Bronchial epithelial cell (primary cell): ENCODE measurements at regions not wholly inside any gene's neighbourhood (a gene's known extent, or its start where the extent isn't known, plus 50 kb on each side); places are given as distances from the start of the nearest gene placed in this dataset.
A peak's percentile ranks its signal among the peaks of the same experiment; 100 is the strongest.
"Not testable (repeated sequence)": the region's sequence is repeated elsewhere in the genome, so short reads cannot be mapped to it uniquely, and the experiment has no call there.

Experiments used
- DNase-seq: peaks from one replicate; pipeline ENCODE4 v3.0.0-alpha.2; 2010; ENCODE audit warnings: low read depth
- FAIRE-seq: peaks from 2 replicates; lab custom pipeline; 2011; peaks lifted over from hg19 to GRCh38; lab: Jason Lieb, UNC
- H3K27me3 ChIP-seq: 2 replicates; pipeline ENCODE4 v1.5.1; 2011; ENCODE audit warnings: low read length; ENCODE audit not compliant: control insufficient read depth, insufficient read depth
- H3K36me3 ChIP-seq: 2 replicates; pipeline ENCODE4 v1.5.1; 2011; ENCODE audit warnings: low read length; ENCODE audit not compliant: control insufficient read depth, insufficient read depth
- H3K4me3 ChIP-seq: 2 replicates; pipeline ENCODE4 v1.5.1; 2011; ENCODE audit warnings: mild to moderate bottlenecking, low read depth, low read length, control low read depth
- TF ChIP-seq, protein P1 (sequence below): IDR thresholded peaks from 2 replicates; pipeline ENCODE4 v1.5.1; 2011; ENCODE audit warnings: mild to moderate bottlenecking, moderate library complexity, low read length, control low read depth, inconsistent platforms; ENCODE audit not compliant: insufficient read depth, severe bottlenecking

DNA sequence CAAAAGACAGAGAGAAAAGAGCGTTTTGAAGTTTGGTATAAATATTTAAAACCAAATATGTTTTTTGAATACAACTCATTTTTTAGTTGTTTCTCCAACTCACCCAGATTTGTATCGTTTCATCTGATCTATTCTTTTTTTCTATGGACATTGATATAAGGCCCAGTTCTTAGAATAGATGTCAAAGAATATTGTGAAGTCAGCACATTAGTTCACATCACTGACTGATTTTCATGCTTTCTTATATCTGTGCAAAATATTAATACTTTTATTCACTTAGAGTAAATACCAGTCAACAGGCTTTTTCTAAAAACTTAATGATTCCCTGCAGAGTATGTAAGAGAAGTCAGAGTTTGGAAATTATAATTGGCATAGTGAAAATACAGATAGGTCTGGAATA, 254.4 kb upstream of the PTPRD start:
- DNase-seq (no peak), FAIRE-seq (no peak)
- no peaks in the 10 kb centered on the region for H3K36me3 ChIP-seq
- no peak overlapping the region for H3K4me3 ChIP-seq
- TF ChIP-seq, protein P1, sequence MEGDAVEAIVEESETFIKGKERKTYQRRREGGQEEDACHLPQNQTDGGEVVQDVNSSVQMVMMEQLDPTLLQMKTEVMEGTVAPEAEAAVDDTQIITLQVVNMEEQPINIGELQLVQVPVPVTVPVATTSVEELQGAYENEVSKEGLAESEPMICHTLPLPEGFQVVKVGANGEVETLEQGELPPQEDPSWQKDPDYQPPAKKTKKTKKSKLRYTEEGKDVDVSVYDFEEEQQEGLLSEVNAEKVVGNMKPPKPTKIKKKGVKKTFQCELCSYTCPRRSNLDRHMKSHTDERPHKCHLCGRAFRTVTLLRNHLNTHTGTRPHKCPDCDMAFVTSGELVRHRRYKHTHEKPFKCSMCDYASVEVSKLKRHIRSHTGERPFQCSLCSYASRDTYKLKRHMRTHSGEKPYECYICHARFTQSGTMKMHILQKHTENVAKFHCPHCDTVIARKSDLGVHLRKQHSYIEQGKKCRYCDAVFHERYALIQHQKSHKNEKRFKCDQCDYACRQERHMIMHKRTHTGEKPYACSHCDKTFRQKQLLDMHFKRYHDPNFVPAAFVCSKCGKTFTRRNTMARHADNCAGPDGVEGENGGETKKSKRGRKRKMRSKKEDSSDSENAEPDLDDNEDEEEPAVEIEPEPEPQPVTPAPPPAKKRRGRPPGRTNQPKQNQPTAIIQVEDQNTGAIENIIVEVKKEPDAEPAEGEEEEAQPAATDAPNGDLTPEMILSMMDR: no peak
- no peaks in the 10 kb centered on the region for H3K27me3 ChIP-seq

DNA sequence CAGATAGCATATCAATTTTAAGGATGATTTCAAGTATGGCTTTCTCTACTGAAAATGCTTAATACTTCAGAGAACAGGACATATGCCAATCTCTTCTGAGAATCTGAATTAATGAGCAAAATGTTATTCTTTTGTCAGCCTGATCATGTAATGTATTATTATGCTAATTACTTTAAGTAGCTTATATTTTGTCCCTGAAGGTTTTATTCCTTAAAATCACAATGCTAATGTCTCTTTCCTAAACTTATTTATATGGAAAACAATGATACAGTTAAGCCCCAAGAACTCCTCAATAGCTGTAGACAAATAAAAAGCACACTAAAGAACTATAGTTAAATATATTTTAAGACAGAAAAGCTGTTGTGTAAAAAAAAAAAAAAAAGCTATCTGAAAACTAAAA, 256.9 kb upstream of the PTPRD start:
- DNase-seq (no peak), FAIRE-seq (no peak)
- TF ChIP-seq, protein P1: no peak
- Histone ChIP-seq H3K4me3 (no peak overlapping the region), H3K27me3 (no peaks in the 10 kb centered on the region), H3K36me3 (no peaks in the 10 kb centered on the region)

DNA sequence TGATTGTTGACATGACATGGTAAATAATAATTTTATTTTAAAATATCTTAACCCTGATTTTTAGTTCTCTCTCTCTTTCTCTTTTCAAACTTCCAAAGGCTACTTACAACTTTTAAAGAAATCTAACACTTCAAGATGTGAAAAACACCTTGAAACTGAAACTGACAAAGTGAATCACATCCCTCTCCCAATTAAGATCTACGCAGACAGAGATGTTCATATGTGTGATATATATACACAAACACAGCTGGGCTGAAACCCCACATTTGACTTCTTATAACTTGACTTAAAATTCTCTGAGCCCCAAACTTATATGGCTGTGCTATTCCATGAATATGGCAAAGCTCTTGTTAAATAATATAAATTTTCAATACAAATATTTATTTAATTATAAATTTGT, 261.2 kb upstream of the PTPRD start:
- DNase-seq: no peak
- no peak overlapping the region for H3K4me3 ChIP-seq
- H3K36me3 ChIP-seq: no peaks in the 10 kb centered on the region
- no peaks in the 10 kb centered on the region for H3K27me3 ChIP-seq
- TF ChIP-seq, protein P1: no peak
- no peak for FAIRE-seq

DNA sequence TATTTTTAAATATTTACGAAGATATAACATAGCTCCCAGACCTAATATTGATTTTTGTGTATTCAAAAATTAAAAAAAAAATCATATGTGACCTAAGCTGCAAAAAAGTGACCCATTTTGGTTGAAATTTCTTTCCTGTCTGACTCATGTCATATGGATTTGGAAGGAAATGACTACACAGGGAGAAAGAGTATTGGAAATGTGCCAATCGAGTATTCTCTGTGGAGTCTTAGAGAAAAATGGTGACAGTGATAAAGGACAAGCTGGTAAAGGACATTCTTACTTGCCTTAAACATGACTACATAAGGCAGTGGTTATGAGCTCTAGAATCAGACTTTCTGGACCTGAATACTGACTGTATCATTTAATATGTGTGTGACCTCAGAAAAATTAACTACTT, 262.9 kb upstream of the PTPRD start:
- FAIRE-seq (no peak), DNase-seq (peak; percentile 21)
- H3K4me3 ChIP-seq: no peak overlapping the region
- H3K27me3 ChIP-seq: no peaks in the 10 kb centered on the region
- H3K36me3 ChIP-seq: no peaks in the 10 kb centered on the region
- TF ChIP-seq, protein P1: no peak

DNA sequence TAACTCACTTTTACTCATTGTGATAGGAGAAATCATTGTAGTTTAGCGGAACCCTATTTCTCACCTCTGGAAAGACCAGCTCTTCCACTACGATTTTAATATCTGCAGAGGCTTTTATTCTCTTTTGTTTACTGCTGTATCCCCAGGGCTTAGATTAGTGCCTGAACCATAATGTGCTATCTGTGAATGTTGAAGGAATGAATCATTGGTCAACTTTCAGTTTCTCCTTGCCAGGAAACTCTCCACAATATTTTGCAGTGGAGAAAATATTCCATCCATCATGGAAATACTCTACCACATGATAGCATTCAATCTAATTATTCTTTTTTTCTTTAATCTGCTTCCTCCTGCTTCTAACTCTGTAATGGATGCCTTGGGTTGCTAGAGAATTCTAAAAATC, 263.5 kb upstream of the PTPRD start:
- H3K27me3 ChIP-seq: no peaks in the 10 kb centered on the region
- TF ChIP-seq, protein P1: no peak
- no peaks in the 10 kb centered on the region for H3K36me3 ChIP-seq
- H3K4me3 ChIP-seq: no peak overlapping the region
- FAIRE-seq (no peak), DNase-seq (peak; percentile 38)

DNA sequence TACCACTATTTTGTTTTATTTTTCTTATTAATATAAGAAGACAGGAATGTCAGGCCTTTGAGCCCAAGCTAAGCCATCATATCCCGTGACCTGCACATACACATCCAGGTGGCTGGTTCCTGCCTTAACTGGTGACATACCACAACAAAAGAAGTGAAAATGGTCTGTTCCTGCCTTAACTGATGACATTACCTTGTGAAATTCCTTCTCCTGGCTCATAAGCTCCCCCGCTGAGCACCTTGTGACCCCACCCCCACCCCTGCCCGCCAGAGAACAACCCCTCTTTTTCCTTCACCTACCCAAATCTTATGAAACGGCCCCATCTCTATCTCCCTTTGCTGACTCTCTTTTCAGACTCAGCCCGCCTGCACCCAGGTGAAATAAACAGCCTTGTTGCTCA, 277.5 kb upstream of the PTPRD start:
- FAIRE-seq, H3K36me3 ChIP-seq, H3K4me3 ChIP-seq, DNase-seq, H3K27me3 ChIP-seq: not testable (repeated sequence)
